ENCODE measurements at regions not wholly inside any gene's neighbourhood (a gene's known extent, or its start where the extent isn't known, plus 50 kb on each side); places are given as distances from the start of the nearest gene placed in this dataset.

GRCh38 chr5:176181271-176181855, 56.9 kb upstream of the SIMC1 start:
- Histone ChIP-seq H3K9me3 (ENCODE audit: control insufficient read depth, insufficient read depth, low read length) (peaks cover 5% of the 10 kb centered on the region), H3K36me3 (ENCODE audit: control insufficient read depth, insufficient read depth, low read length) (no peaks in the 10 kb centered on the region), H3K4me1 (ENCODE audit: control insufficient read depth, insufficient read depth, low read length) (no peaks in the 10 kb centered on the region), H3K27ac (ENCODE audit: low read length) (no peak overlapping the region), H3K27me3 (ENCODE audit: control insufficient read depth, insufficient read depth, low read length) (peaks cover 4% of the 10 kb centered on the region), H3K4me3 (ENCODE audit: low read length) (no peak overlapping the region)
- WGBS (ENCODE audit: insufficient coverage): 91% methylated on average over 6 of the region's 7 CpGs
- intact Hi-C loops (cut with micrococcal nuclease): no loop called here
- Mint-ChIP-seq H3K9me3 (no peaks in the 10 kb centered on the region), H3K36me3 (no peaks in the 10 kb centered on the region), H3K27ac (no peak overlapping the region), H3K27me3 (ENCODE audit: low read depth in 2 of 2) (peaks cover 27 to 65% of the 10 kb centered on the region in 2 donors), H3K4me1 (no peaks in the 10 kb centered on the region), H3K4me3 (no peak overlapping the region)
- no peak for TF ChIP-seq CTCF (IDR thresholded peaks at IDR 0.05)
- DNase-seq (no peak), ATAC-seq (no peak)

- no peak overlapping the region for H3K27ac ChIP-seq (ENCODE audit: low read length)
- Mint-ChIP-seq H3K4me1 (no peaks in the 10 kb centered on the region), H3K27ac (no peak overlapping the region), H3K4me3 (no peak overlapping the region), H3K9me3 (no peaks in the 10 kb centered on the region), H3K27me3 (ENCODE audit: low read depth in 2 of 2) (peaks cover 17 to 49% of the 10 kb centered on the region in 2 donors), H3K36me3 (no peaks in the 10 kb centered on the region)
- intact Hi-C loops (cut with micrococcal nuclease): no loop called here
- no peaks in the 10 kb centered on the region for H3K4me1 ChIP-seq (ENCODE audit: control insufficient read depth, insufficient read depth, low read length)
- H3K4me3 ChIP-seq (ENCODE audit: low read length): no peak overlapping the region
- peaks cover 5% of the 10 kb centered on the region for H3K9me3 ChIP-seq (ENCODE audit: control insufficient read depth, insufficient read depth, low read length)
- peaks cover 4% of the 10 kb centered on the region for H3K27me3 ChIP-seq (ENCODE audit: control insufficient read depth, insufficient read depth, low read length)
- H3K36me3 ChIP-seq (ENCODE audit: control insufficient read depth, insufficient read depth, low read length): no peaks in the 10 kb centered on the region
- ATAC-seq (no peak), DNase-seq (no peak)
- WGBS (ENCODE audit: insufficient coverage): 89% methylated on average over 16 of the region's 16 CpGs
- TF ChIP-seq CTCF (IDR thresholded peaks at IDR 0.05): no peak
Measured at GRCh38 chr5:176183321-176184074, 54.7 kb upstream of the SIMC1 start.

GRCh38 chr5:176184608-176185132, 53.6 kb upstream of the SIMC1 start:
- 95% methylated on average over 6 of the region's 6 CpGs for WGBS (ENCODE audit: insufficient coverage)
- intact Hi-C loops (cut with micrococcal nuclease): no loop called here
- Histone ChIP-seq H3K27me3 (ENCODE audit: control insufficient read depth, insufficient read depth, low read length) (peaks cover 4% of the 10 kb centered on the region), H3K9me3 (ENCODE audit: control insufficient read depth, insufficient read depth, low read length) (no peaks in the 10 kb centered on the region), H3K4me3 (ENCODE audit: low read length) (no peak overlapping the region), H3K36me3 (ENCODE audit: control insufficient read depth, insufficient read depth, low read length) (no peaks in the 10 kb centered on the region), H3K4me1 (ENCODE audit: control insufficient read depth, insufficient read depth, low read length) (no peaks in the 10 kb centered on the region), H3K27ac (ENCODE audit: low read length) (no peak overlapping the region)
- no peak for ATAC-seq
- H3K27ac Mint-ChIP-seq: no peak overlapping the region
- no peaks in the 10 kb centered on the region for H3K9me3 Mint-ChIP-seq
- peaks cover 14 to 38% of the 10 kb centered on the region in 2 donors for H3K27me3 Mint-ChIP-seq (ENCODE audit: low read depth in 2 of 2)
- no peaks in the 10 kb centered on the region for H3K36me3 Mint-ChIP-seq
- H3K4me1 Mint-ChIP-seq: no peaks in the 10 kb centered on the region
- no peak overlapping the region for H3K4me3 Mint-ChIP-seq
- no peak for TF ChIP-seq CTCF (IDR thresholded peaks at IDR 0.05)
- DNase-seq: no peak

All from natural killer cell (primary cell).